ENCODE measurements at regions not wholly inside any gene's neighbourhood (a gene's known extent, or its start where the extent isn't known, plus 50 kb on each side); places are given as distances from the start of the nearest gene placed in this dataset.
"Not testable (repeated sequence)": the region's sequence is repeated elsewhere in the genome, so short reads cannot be mapped to it uniquely, and the experiment has no call there.

- intact Hi-C loops (cut with DNase I; ENCODE audit: low total_unique reads): no loop called here
- no peaks in the 10 kb centered on the region for H3K4me1 ChIP-seq
- H3K9me3 ChIP-seq: peaks cover 0 to 9% (median under 1%) of the 10 kb centered on the region in 4 donors
- DNase-seq: no peak
- no peak for TF ChIP-seq POLR2AphosphoS5 (IDR thresholded peaks at IDR 0.05)
- TF ChIP-seq CTCF (IDR thresholded peaks at IDR 0.05): no peak
- no peak for TF ChIP-seq POLR2A (IDR thresholded peaks at IDR 0.05)
- no peak for TF ChIP-seq EP300 (IDR thresholded peaks at IDR 0.05)
- no peak overlapping the region for H3K27ac ChIP-seq
- H3K27me3 ChIP-seq: no peaks in the 10 kb centered on the region
- H3K36me3 ChIP-seq: no peaks in the 10 kb centered on the region
- 77 to 89% (median 81%) methylated on average over 4 of the region's 4 CpGs for WGBS, 5 donors
- no peak overlapping the region for H3K4me3 ChIP-seq
Observed at GRCh38 chr5:60056191-60056590, 162.7 kb upstream of the PDE4D start.

- Histone ChIP-seq H3K36me3 (no peaks in the 10 kb centered on the region), H3K9me3 (peaks cover 0 to 14% (median 7%) of the 10 kb centered on the region in 4 donors), H3K27me3 (no peaks in the 10 kb centered on the region), H3K4me3 (no peak overlapping the region), H3K4me1 (no peaks in the 10 kb centered on the region), H3K27ac (no peak overlapping the region)
- no peak for DNase-seq
- intact Hi-C loops (cut with DNase I; ENCODE audit: low total_unique reads): no loop called here
- TF ChIP-seq EP300 (IDR thresholded peaks at IDR 0.05) (no peak), POLR2AphosphoS5 (IDR thresholded peaks at IDR 0.05) (no peak), POLR2A (IDR thresholded peaks at IDR 0.05) (no peak), CTCF (IDR thresholded peaks at IDR 0.05) (no peak)
Observed at GRCh38 chr5:60055168-60055567, 161.6 kb upstream of the PDE4D start.

- H3K4me1 ChIP-seq; intact Hi-C loops (cut with DNase I; ENCODE audit: low total_unique reads); H3K27ac ChIP-seq; H3K36me3 ChIP-seq; H3K27me3 ChIP-seq; H3K4me3 ChIP-seq; H3K9me3 ChIP-seq: not testable (repeated sequence)
- DNase-seq: peak in 1 of 2 donors; percentile 26
- 41 to 68% (median 59%) methylated on average over 4 to 6 of the region's 6 CpGs for WGBS, 5 donors
Observed at GRCh38 chr5:60041996-60042664, 148.6 kb upstream of the PDE4D start.

- DNase-seq; H3K9me3 ChIP-seq; H3K27me3 ChIP-seq; H3K36me3 ChIP-seq; H3K4me1 ChIP-seq; H3K27ac ChIP-seq; intact Hi-C loops (cut with DNase I; ENCODE audit: low total_unique reads); H3K4me3 ChIP-seq: not testable (repeated sequence)
- 83 to 91% (median 88%) methylated on average over 8 of the region's 8 CpGs for WGBS, 5 donors
Observed at GRCh38 chr5:60041508-60041907, 148.0 kb upstream of the PDE4D start.

- 32 to 43% (median 42%) methylated on average over 6 of the region's 6 CpGs for WGBS, 5 donors
- no peaks in the 10 kb centered on the region for H3K27me3 ChIP-seq
- no peaks in the 10 kb centered on the region for H3K36me3 ChIP-seq
- no peak for TF ChIP-seq POLR2AphosphoS5 (IDR thresholded peaks at IDR 0.05)
- TF ChIP-seq EP300 (IDR thresholded peaks at IDR 0.05): no peak
- no peak for TF ChIP-seq CTCF (IDR thresholded peaks at IDR 0.05)
- no peak for TF ChIP-seq POLR2A (IDR thresholded peaks at IDR 0.05)
- no peaks in the 10 kb centered on the region for H3K9me3 ChIP-seq
- H3K27ac ChIP-seq: no peak overlapping the region
- intact Hi-C loops (cut with DNase I; ENCODE audit: low total_unique reads): no loop called here
- H3K4me3 ChIP-seq: no peak overlapping the region
- DNase-seq: peak in 1 of 2 donors; percentile 69
- no peaks in the 10 kb centered on the region for H3K4me1 ChIP-seq
Observed at GRCh38 chr5:60036192-60036938, 142.8 kb upstream of the PDE4D start.
